GM19372 (cell line): ENCODE measurements at regions not wholly inside any gene's neighbourhood (a gene's known extent, or its start where the extent isn't known, plus 50 kb on each side); places are given as distances from the start of the nearest gene placed in this dataset.
"Not testable (repeated sequence)": the region's sequence is repeated elsewhere in the genome, so short reads cannot be mapped to it uniquely, and the experiment has no call there.

Source experiments
- ATAC-seq: cut with Tn5 transposase; IDR thresholded peaks from one replicate; pipeline ENCODE4 v1.9.1; 2021; ENCODE audit warnings: mild to moderate bottlenecking, low read depth, moderate library complexity; ENCODE audit not compliant: unreplicated experiment

DNA sequence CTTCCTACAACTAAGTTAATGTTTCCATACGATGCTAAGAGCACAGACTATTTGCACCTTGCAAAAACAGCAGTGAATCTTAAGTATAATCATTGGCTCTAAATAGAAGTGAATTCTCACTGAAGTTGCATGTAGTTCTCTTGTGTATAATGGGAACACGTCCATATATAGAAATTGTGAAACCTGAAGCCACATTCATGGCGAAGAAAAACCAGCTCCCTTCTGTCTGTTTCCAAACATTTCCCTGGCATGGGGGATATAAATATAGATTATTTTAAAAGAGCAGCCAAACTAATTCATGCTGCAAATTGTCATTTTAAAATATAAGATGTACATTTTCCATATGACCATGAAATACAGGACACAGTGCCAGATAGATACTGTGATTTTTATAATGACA is 71.1 kb downstream of the TRAM1L1 start:
- ATAC-seq = no peak

DNA sequence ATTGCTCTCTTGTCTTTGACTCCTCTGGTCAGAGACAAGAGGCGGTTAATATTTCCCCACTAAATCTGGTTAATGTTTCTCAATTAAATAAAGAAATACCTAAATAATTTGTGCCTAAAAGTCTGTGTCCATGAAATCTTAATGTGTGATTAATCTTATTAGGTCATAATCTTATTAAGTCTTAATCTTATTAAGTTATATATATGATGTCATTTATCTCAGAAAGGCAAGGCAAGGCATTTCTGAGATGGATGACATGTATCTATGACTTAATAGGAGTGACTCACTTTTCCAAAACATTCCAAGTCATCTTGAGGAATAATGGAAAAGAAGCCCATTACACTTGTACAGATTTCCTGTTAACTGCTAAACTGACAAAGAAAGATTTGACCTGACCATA is 74.7 kb downstream of the TRAM1L1 start:
- ATAC-seq = no peak

DNA sequence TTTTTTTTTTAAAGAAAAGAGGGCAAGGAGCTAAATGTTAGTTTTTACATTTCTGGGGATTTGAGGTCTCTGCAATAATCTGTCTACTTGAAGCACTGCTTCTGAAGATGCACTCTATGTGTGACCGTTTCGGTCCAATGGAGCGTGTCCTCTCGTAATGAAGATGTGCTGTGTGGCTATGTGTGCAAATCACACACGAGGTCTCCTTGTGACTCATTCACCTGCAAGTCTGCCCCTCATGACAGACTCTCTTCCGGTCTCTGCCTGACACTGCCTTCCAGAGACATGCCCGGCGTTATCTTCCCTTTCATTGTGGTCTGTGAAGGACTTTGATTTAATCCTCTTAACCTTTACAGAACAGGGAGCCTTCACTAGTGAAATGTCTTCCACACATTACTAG is 84.3 kb downstream of the TRAM1L1 start:
- ATAC-seq = no peak

DNA sequence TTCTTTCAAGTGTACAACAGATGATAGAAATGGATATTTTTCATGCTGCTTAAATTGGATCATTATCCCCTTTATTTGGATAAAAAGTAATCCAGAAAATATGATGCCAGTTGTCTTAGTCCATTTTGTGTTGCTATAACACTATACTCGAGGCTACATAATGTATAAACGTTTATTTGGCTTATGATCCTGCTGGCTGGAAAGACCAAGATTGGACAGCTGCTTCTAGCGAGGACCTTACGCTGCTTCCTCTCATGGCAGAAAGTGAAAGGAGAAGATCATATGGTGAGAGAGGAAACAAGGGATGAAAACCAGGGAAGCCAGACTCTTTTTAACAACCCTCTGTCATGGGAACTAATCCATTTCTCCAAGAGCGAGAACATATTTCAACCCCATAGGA is 102.7 kb downstream of the TRAM1L1 start:
- no peak for ATAC-seq

DNA sequence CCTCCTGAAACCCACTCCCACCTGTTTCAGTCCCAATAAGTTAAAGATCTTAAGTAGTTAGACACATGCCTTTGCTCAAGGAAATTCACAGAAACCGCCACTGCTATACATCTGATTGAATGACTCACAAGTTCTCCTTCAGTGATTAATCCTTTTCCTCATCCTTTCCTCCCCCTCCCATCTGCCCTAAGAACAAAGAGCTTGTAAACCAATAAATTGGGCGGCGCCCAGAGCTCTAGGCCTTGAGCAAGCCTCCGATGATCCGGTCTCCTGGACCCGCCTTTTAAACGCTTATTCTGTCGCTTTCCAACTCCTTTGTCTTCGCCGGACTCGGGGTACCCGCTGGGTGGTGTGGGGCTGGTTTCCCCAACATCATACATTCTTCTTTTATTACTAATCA is 104.9 kb downstream of the TRAM1L1 start:
- not testable (repeated sequence) for ATAC-seq

DNA sequence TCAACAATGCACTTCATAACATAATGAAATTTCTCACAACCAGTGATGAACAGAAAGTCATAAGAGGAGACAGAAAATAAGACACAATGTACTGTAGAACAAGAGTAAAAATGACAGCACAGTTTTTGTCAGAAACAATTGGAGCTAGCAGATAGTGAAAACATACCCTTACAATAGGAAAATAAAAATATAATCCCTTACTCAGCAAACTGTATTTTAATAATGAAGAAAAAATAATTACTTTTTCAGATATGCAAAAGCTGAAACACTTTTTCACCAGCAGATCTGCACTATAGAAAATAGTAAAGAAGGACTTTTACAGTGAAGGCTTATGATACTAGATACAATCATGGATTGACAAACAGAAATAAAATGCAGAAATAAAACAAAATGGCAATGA is 126.3 kb downstream of the TRAM1L1 start:
- ATAC-seq = no peak

DNA sequence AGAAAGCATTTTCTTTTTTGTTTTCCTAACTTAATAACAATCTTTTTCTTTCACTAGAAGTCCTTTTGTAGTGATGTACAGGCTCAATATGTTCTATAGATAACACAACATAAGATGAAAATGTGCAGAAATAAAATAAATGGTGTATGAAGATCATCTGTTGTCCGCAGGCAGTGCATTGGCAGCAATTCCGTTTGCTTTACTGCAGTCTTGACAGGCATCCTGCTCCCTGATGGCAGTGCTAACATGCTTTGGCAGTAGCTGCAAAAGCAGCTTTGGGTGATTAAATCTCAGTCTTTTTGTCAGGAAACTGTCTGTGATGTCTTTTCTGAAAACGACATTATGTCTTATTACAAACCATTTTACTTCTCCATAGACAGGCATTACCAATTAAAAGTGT is 131.4 kb downstream of the TRAM1L1 start:
- ATAC-seq = no peak

DNA sequence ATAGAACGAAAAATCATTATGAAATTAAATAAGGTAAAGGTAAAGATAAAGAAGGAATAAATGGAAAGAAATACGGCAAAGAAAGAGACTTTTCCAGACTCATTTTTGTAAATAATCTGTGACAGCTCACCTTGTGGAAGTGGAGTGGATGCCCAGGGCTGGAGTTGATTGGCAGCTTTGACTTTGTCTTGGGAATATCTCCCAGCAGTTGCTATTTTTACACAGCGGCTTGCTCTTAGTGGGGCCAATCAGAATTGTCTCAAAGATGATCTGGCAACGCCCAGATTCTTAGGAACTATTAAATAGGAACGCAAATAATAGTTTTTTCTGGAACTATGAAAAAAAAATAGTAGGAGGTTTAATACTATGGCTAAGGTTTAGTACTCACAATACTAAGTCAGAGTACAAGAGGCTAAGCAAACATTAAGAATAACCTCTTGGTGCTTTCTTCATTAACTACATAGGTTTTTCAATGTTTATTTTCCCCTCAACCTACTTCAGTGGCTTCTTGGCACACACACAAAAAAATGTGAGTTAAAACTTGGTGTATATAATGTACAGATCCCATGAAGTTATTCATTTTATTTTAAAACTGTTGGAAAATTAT is 132.7 kb downstream of the TRAM1L1 start:
- no peak for ATAC-seq

DNA sequence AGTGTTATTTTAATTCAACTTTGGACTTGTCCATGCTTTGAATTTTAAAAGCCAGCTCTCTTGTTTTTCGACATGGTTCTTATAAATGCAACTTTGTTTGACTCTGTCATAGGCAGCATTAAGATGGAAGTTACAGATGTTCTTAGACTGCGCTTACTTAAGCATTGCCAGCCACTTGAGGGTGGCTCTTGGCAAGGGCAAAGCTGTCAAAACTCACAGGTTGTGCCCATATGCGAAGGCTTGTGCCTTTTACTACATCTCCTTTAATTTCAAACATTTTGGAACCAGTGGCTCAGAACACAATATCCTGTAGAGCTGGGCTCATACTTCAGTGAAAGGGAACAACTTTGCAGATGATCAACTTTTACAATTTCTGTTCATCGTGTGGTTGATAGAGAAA is 135.5 kb downstream of the TRAM1L1 start:
- no peak for ATAC-seq

DNA sequence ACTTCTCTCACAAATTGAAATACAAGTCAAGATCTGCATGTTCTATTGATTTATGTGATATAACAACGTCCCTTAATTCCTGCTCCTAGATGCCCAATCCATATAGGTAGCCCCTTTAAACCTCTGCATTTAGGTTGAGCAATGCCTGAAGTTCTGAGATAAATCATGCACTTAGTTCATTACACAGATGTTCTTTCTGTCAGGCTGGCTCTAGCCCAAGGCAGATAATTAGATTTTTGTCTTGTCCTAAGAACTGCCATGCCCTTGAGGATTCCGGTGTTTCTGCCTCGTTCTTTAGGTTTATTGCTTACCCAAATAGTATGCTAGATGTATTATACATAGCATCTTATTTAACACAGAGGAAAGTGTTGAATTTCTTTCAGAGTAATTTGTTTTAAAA is 143.1 kb downstream of the TRAM1L1 start:
- no peak for ATAC-seq

DNA sequence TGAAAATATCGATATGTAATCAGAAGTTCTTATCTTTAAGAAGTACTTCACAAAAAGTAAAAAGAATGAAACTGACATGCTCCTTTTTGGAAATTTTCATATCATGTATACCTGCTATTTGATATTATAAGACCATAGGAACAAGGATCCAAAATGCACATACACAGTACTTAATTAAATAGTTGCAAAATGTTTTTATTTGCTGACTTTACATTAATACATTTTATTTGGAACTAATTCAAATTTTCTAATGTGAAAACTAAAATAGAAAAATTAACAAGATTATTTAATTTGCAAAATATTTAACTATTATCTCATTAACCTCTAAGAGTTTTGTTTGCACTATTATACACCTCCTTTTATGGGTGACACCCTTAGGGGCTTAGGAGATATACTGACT is 155.0 kb downstream of the TRAM1L1 start:
- ATAC-seq = no peak

DNA sequence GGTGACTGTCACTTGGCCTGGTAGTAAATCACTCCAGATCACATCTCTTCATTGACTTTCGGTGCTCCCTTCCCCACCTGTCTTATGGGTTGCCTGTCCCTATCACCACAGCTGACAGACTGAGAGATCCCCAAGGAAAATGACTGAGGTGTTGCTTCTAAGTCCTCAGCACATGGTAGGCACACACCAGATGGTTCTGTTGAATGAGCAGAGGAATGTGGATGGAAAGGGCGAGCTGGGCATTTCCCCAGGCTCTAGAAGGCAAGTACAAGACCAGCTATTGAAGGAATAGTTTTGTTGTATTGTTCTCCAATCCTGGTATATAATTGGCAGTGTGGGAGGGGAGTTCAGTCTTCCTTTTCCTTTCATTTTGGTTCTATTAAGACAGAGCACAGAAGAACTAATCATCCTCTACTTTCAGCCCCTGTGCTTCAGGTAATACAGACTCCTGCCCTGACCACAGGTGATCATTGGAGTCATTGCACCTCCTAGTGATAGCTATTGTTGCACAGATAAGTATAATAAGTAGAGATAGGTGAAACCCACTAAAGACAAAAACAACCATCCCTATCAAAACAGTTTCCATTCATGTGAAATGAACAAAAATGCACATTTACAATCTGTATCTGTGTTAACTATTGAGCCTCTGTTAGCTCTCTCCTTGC is 158.6 kb downstream of the TRAM1L1 start:
- ATAC-seq = no peak

DNA sequence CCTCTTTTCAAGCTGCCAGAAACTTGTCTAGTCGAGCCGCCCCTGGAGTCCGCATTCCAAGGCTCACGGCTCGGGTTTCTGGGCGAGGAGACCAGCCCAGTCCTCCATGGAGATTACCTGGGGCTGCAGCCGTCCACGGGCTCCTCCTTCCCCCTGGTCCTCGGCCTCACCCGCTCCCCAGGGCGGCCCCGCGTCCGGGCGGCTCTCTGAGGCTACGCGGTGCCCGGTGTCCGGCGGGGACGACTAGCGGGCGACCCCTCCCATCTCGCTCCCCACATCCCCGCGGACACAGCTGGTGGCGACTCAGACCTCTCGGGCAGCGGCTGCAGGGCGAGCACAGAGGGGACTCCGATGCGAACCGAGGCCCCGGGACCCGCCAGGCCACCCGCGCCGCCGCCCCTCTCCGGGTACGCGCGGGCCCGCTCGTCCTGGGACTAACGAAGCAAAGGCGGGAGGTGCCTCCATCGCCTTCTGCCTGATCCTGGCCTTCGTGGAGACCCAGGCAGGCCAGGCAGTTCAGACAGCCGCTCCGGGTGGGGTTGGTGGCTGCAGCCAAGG is 159.4 kb downstream of the TRAM1L1 start:
- ATAC-seq = no peak

DNA sequence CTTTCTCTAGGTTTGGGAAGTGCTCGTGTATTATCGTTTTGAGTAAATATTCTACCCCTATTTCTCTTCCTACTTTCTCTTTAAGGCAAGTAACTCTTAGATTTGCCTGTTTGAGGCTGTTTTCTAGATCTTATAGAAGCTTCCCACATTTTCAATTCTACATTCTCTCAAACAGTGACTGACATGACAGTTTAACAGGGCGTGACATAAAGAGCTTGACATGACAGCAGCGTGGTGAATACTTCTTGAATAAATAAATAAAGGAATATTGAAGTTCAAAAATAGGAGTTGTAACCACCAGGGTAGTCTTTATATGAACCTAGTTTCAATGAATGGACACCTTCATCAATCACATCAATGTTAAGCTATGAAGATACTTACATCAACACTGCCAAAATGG is 162.0 kb downstream of the TRAM1L1 start:
- ATAC-seq = no peak

DNA sequence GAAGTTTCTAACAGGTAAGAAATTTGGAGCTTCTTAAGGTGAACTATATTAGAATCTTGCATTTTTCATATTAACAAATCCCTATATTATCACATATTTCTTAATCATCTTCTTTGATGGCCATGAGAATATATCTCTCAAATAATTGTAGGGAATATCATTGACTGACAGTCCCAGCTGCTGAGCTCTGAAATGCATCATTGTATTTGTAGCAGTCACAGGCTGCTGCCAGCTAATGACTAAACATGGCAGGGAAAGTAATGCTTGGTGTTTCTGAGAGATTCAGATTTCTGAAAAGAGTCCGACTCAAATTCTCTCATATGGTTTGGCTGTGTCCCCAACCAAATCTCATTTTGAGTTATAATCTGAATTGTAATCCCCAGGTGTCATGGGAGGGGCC is 171.9 kb downstream of the TRAM1L1 start:
- no peak for ATAC-seq

DNA sequence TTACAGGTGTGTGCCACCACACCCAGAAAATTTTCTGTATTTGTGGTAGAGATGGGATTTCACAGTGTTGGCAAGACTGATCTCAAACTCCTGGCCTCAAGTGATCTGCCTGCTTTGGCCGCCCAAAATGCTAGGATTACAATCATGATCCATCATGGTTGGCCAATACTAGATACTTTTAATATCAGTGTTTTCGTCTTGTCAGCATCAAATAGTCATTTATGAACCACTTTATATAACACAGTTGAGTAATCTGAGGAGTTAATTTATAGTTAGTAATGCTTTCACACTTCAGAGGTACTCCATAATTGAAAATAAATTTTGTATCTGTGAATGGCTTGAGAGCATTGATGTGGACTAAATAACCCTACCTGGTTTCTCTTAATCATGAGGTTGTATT is 178.6 kb downstream of the TRAM1L1 start:
- ATAC-seq = no peak

DNA sequence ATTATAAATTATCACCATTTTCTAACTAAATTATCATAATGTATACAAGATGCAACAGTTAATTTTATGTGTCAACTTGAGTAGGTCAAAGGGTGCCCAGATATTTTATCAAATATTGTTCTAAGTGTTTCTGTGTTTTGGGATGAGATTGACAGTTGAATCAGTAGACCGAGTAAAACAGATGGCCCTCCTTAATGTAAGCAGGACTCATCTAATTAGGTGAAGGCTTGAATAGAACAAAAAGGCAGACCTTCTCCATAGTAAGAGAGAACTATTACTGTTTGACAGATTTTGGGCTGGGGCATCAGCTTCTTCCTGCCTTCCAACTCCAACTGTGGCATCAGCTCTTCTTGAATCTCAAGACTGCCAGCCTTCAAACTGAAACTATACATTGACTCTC is 185.8 kb downstream of the TRAM1L1 start:
- ATAC-seq = no peak

DNA sequence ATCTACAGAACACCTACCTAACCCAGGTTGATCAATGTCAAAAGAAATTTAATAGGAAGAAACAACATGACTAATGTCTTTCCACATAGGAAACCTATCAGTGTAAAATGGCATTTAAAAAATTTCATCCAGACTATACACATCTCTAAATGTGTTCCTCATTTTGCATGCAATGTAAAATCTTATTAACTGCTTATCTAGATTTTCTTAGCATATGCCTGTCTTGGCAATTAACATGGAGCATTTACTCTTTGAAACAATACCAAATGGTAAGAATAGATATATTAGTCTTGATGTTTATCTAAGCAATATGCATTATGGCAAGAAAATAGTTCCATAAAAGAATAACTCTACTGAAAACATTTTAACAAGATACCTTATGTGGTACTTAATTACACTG is 199.8 kb downstream of the TRAM1L1 start:
- no peak for ATAC-seq

DNA sequence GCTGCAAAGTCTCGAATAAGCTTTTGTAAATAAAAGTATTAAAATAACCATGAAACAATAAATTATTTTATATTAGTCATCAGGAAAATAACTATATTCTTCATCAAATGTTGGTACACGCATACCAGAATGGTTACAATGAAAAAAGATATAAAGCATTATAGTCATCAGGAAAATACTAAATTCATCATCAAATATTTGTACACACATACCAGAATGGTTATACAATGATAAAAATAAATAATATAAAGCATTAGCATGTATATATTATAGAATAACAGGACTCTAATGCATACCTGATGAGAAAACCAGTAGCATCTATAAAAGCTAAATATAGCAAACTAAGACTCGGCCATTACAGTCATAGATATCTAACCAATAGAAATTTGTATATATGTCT is 202.9 kb downstream of the TRAM1L1 start:
- ATAC-seq = no peak

DNA sequence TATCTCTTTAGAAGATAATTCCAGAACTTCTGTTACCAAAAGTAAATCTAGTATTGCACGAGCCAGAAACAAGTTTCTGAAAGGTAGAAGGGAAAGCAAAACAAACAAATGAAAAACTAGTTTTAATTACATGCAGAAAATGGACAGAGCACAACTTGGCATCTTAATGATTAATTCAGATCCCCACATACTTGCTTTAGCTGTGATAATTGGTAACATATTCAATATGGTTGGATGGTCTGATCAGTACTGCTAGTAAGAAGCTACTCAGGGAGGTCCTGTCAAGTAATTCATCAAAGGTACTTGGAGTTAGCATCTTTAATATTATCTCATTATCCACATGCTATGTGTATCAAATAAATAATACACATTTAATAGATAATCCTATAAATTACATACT is 204.3 kb downstream of the TRAM1L1 start:
- ATAC-seq = no peak

DNA sequence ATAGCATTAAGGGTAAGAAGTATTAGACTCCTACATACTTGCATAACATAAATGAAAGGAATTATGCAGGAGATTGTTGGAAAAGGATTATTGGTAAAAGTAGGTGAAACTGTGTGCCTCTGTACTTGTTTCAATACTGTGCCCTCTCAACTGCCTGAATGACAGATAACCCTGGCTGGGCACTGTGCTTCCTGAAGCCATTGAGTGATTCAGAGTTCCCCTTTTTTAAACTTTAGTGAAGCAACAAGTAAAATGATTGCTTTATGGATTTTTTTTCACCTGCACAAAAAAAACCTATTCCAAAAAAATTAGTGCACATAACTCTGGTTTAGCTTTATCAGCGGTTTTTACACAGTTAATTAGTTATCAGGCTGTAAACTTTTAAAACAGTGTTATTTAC is 204.8 kb downstream of the TRAM1L1 start:
- no peak for ATAC-seq

DNA sequence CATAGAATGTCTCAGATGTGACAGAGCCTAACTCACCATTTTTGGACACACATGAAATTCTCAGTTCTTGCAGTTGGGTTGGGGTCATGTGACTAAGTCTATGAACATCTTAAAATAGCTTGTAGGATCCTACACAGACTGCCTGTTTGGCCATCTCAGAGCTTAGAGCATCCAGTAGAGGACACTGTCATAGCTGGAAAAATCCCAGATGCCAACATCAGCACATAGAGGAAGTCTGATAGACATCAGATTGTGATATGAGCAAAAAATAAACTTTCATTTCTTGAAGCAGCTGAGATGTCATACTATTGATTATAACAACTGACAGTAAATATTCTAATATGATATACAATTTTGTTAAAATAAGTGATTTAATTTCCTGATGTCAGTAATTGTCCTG is 207.1 kb downstream of the TRAM1L1 start:
- ATAC-seq = no peak
